SK-N-SH treated with all-trans-retinoic acid at 6 μM for 48 hours (cell line): ENCODE measurements at regions not wholly inside any gene's neighbourhood (a gene's known extent, or its start where the extent isn't known, plus 50 kb on each side); places are given as distances from the start of the nearest gene placed in this dataset.
A peak's percentile ranks its signal among the peaks of the same experiment; 100 is the strongest.

ENCODE experiments used
- ATAC-seq: fragments of 200-7000 bp; cut with Tn5 transposase; 3 replicates; pipeline ENCODE4 v1.9.1; 2020; ENCODE audit warnings: mild to moderate bottlenecking, moderate library complexity
- ARNTL ChIP-seq: fragments of 450-650 bp; formaldehyde crosslinking; IDR thresholded peaks from 2 replicates; pipeline ENCODE4 v1.5.0; 2020; ENCODE audit warnings: low read depth, mild to moderate bottlenecking, moderate library complexity, borderline replicate concordance
- BACH2 ChIP-seq: fragments of 250-450 bp; sonication (Bioruptor Pico); IDR thresholded peaks from 2 replicates; pipeline ENCODE4 v1.9.0; 2021; ENCODE audit warnings: mild to moderate bottlenecking, borderline replicate concordance
- CSDC2 ChIP-seq: fragments of 250-450 bp; sonication (Bioruptor Pico); IDR thresholded peaks from 2 replicates; pipeline ENCODE4 v1.5.0; 2020; ENCODE audit warnings: mild to moderate bottlenecking, moderate library complexity
- ESRRG ChIP-seq: fragments of 250-450 bp; sonication (Bioruptor Pico); IDR thresholded peaks from 2 replicates; pipeline ENCODE4 v1.6.1; 2021; ENCODE audit warnings: mild to moderate bottlenecking
- GLIS3 ChIP-seq: fragments of 250-450 bp; sonication (Bioruptor Pico); IDR thresholded peaks from 2 replicates; pipeline ENCODE4 v1.5.0; 2020; ENCODE audit warnings: mild to moderate bottlenecking, moderate library complexity
- ISL1 ChIP-seq: fragments of 250-450 bp; sonication (Bioruptor Pico); IDR thresholded peaks from 2 replicates; pipeline ENCODE4 v2.1.2; 2022; ENCODE audit warnings: mild to moderate bottlenecking, moderate library complexity
- OSR1 ChIP-seq: fragments of 250-450 bp; sonication (Bioruptor Pico); IDR thresholded peaks from 2 replicates; pipeline ENCODE4 v1.8.0; 2022; ENCODE audit warnings: moderate library complexity, mild to moderate bottlenecking, inconsistent platforms
- PPARA ChIP-seq: fragments of 250-450 bp; sonication (Bioruptor Pico); IDR thresholded peaks from 2 replicates; pipeline ENCODE4 v1.5.0; 2020; ENCODE audit warnings: mild to moderate bottlenecking, borderline replicate concordance
- SNAI2 ChIP-seq: fragments of 250-450 bp; sonication (Bioruptor Pico); IDR thresholded peaks from 2 replicates; pipeline ENCODE4 v1.5.0; 2020; ENCODE audit warnings: mild to moderate bottlenecking, moderate library complexity
- TCF4 ChIP-seq: fragments of 250-450 bp; sonication (Bioruptor Pico); IDR thresholded peaks from 2 replicates; pipeline ENCODE4 v1.8.0; 2021; ENCODE audit warnings: mild to moderate bottlenecking, moderate library complexity, borderline replicate concordance
- TOX ChIP-seq: fragments of 250-450 bp; sonication (Bioruptor Pico); IDR thresholded peaks from 2 replicates; pipeline ENCODE4 v1.8.0; 2021; ENCODE audit warnings: mild to moderate bottlenecking, moderate library complexity, borderline replicate concordance
- ZFP3 ChIP-seq: fragments of 250-450 bp; sonication (Bioruptor Pico); IDR thresholded peaks from 2 replicates; pipeline ENCODE4 v1.5.0; 2020; ENCODE audit warnings: mild to moderate bottlenecking, moderate library complexity
- ZFP30 ChIP-seq: fragments of 450-650 bp; formaldehyde crosslinking; IDR thresholded peaks from 2 replicates; pipeline ENCODE4 v1.5.0; 2022; ENCODE audit warnings: mild to moderate bottlenecking, moderate library complexity
- ZNF565 ChIP-seq: fragments of 450-650 bp; formaldehyde crosslinking; conservative IDR thresholded peaks from 2 replicates; pipeline ENCODE4 v1.5.0; 2020; ENCODE audit warnings: low read depth, mild to moderate bottlenecking, moderate library complexity
- ZNF70 ChIP-seq: fragments of 450-650 bp; formaldehyde crosslinking; IDR thresholded peaks from 2 replicates; pipeline ENCODE4 v1.5.0; 2020; ENCODE audit warnings: mild to moderate bottlenecking, moderate library complexity
- ZNF8 ChIP-seq: fragments of 450-650 bp; formaldehyde crosslinking; IDR thresholded peaks from 2 replicates; pipeline ENCODE4 v1.5.0; 2020; ENCODE audit warnings: mild to moderate bottlenecking, moderate library complexity
- TF ChIP-seq, protein P1 (sequence below): fragments of 250-450 bp; sonication (Bioruptor Pico); IDR thresholded peaks from 2 replicates; pipeline ENCODE4 v1.8.0; 2020; ENCODE audit warnings: mild to moderate bottlenecking, moderate library complexity, borderline replicate concordance
- TF ChIP-seq, protein P2 (sequence below): fragments of 250-450 bp; sonication (Bioruptor Pico); IDR thresholded peaks from 2 replicates; pipeline ENCODE4 v1.5.0; 2020; ENCODE audit warnings: mild to moderate bottlenecking, moderate library complexity
- TF ChIP-seq, protein P3 (sequence below): fragments of 250-450 bp; sonication (Bioruptor Pico); IDR thresholded peaks from 2 replicates; pipeline ENCODE4 v1.5.1; 2020; ENCODE audit warnings: low read depth, mild to moderate bottlenecking, moderate library complexity
- TF ChIP-seq, protein P4 (sequence below): fragments of 250-450 bp; sonication (Bioruptor Pico); IDR thresholded peaks from 2 replicates; pipeline ENCODE4 v1.5.1; 2021; ENCODE audit warnings: mild to moderate bottlenecking, moderate library complexity
- TF ChIP-seq, protein P5 (sequence below): fragments of 250-450 bp; sonication (Bioruptor Pico); IDR thresholded peaks from 2 replicates; pipeline ENCODE4 v1.8.0; 2021; ENCODE audit warnings: low read depth, mild to moderate bottlenecking, moderate library complexity, borderline replicate concordance

DNA sequence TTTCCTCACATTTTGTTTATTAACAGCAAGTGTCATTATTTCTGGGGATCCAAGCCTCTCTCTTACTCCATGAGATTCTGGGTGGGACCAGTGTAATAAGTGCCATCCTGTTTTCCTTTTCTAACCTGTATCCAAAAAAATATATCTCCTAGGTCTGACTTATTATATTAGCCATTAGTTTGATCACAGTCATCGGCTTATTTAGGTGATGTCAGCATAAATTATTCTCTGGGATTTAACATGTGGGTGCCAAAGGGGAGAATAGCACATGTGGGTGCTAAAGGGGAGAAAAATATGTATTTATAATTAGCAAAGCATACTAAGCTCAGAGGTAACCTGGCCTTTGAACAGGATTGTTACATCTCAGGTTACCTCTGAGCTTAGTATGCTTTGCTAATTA is 293.8 kb upstream of the SEMA3D start:
- TF ChIP-seq, protein P1, sequence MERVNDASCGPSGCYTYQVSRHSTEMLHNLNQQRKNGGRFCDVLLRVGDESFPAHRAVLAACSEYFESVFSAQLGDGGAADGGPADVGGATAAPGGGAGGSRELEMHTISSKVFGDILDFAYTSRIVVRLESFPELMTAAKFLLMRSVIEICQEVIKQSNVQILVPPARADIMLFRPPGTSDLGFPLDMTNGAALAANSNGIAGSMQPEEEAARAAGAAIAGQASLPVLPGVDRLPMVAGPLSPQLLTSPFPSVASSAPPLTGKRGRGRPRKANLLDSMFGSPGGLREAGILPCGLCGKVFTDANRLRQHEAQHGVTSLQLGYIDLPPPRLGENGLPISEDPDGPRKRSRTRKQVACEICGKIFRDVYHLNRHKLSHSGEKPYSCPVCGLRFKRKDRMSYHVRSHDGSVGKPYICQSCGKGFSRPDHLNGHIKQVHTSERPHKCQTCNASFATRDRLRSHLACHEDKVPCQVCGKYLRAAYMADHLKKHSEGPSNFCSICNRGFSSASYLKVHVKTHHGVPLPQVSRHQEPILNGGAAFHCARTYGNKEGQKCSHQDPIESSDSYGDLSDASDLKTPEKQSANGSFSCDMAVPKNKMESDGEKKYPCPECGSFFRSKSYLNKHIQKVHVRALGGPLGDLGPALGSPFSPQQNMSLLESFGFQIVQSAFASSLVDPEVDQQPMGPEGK (CRISPR knock-in tag) = no peak
- TF ChIP-seq OSR1 (CRISPR knock-in tag) = no peak
- TF ChIP-seq, protein P2, sequence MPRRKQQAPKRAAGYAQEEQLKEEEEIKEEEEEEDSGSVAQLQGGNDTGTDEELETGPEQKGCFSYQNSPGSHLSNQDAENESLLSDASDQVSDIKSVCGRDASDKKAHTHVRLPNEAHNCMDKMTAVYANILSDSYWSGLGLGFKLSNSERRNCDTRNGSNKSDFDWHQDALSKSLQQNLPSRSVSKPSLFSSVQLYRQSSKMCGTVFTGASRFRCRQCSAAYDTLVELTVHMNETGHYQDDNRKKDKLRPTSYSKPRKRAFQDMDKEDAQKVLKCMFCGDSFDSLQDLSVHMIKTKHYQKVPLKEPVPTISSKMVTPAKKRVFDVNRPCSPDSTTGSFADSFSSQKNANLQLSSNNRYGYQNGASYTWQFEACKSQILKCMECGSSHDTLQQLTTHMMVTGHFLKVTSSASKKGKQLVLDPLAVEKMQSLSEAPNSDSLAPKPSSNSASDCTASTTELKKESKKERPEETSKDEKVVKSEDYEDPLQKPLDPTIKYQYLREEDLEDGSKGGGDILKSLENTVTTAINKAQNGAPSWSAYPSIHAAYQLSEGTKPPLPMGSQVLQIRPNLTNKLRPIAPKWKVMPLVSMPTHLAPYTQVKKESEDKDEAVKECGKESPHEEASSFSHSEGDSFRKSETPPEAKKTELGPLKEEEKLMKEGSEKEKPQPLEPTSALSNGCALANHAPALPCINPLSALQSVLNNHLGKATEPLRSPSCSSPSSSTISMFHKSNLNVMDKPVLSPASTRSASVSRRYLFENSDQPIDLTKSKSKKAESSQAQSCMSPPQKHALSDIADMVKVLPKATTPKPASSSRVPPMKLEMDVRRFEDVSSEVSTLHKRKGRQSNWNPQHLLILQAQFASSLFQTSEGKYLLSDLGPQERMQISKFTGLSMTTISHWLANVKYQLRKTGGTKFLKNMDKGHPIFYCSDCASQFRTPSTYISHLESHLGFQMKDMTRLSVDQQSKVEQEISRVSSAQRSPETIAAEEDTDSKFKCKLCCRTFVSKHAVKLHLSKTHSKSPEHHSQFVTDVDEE (CRISPR knock-in tag) = no peak
- TF ChIP-seq GLIS3 (CRISPR knock-in tag) = no peak
- no peak for TF ChIP-seq BACH2 (CRISPR knock-in tag)
- TF ChIP-seq TCF4 (CRISPR knock-in tag) = no peak
- no peak for TF ChIP-seq ESRRG (CRISPR knock-in tag)
- no peak for TF ChIP-seq CSDC2 (CRISPR knock-in tag)
- TF ChIP-seq ZNF8 = no peak
- no peak for TF ChIP-seq PPARA (CRISPR knock-in tag)
- TF ChIP-seq ZNF565 (CRISPR knock-in tag) = no peak
- TF ChIP-seq ZFP3 (CRISPR knock-in tag) = no peak
- no peak for TF ChIP-seq SNAI2 (CRISPR knock-in tag)
- no peak for TF ChIP-seq ZFP30 (CRISPR knock-in tag)
- TF ChIP-seq TOX (CRISPR knock-in tag) = no peak
- TF ChIP-seq, protein P3, sequence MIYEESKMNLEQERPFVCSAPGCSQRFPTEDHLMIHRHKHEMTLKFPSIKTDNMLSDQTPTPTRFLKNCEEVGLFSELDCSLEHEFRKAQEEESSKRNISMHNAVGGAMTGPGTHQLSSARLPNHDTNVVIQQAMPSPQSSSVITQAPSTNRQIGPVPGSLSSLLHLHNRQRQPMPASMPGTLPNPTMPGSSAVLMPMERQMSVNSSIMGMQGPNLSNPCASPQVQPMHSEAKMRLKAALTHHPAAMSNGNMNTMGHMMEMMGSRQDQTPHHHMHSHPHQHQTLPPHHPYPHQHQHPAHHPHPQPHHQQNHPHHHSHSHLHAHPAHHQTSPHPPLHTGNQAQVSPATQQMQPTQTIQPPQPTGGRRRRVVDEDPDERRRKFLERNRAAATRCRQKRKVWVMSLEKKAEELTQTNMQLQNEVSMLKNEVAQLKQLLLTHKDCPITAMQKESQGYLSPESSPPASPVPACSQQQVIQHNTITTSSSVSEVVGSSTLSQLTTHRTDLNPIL = no peak
- TF ChIP-seq, all 23 proteins: peak for 0
- peak; percentile 38 for ATAC-seq

DNA sequence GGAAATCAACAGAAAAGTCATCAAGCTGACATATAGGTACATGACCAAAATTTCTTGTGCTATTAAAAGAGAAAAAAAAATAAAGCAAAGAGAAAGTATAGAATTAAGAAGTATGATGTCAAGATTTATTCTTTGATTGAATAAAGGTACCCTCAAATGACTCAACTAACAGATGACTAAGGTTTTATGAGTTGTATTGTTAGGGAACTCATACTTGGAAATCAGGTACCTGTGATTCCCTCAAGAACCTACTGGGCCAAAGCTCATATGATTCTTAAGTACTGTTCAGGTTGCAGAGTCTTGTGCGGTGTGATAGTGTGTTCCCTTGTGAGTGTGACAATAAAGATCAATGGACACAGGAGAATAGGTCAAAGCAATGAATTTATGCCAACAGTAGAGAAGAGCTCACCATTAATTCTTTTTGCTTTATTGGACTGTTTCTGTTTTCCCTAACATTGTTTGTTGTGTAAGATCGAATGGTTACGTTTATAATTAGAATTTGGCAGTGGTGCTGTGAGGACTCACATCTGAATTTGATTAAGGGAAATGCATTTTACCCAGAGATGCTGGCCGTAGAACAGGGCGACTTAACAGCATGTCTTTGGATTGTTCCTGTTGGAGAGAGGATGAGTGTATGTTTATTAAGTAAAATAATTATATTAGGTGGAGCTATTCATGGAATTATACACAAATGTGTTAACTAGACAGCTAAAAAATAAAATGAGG is 293.2 kb upstream of the SEMA3D start:
- TF ChIP-seq, protein P2 (CRISPR knock-in tag) = no peak
- no peak for TF ChIP-seq OSR1 (CRISPR knock-in tag)
- TF ChIP-seq BACH2 (CRISPR knock-in tag) = no peak
- no peak for TF ChIP-seq TCF4 (CRISPR knock-in tag)
- TF ChIP-seq ARNTL (CRISPR knock-in tag) = no peak
- no peak for TF ChIP-seq ZNF8
- TF ChIP-seq, protein P4, sequence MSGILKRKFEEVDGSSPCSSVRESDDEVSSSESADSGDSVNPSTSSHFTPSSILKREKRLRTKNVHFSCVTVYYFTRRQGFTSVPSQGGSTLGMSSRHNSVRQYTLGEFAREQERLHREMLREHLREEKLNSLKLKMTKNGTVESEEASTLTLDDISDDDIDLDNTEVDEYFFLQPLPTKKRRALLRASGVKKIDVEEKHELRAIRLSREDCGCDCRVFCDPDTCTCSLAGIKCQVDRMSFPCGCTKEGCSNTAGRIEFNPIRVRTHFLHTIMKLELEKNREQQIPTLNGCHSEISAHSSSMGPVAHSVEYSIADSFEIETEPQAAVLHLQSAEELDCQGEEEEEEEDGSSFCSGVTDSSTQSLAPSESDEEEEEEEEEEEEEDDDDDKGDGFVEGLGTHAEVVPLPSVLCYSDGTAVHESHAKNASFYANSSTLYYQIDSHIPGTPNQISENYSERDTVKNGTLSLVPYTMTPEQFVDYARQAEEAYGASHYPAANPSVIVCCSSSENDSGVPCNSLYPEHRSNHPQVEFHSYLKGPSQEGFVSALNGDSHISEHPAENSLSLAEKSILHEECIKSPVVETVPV (CRISPR knock-in tag) = 0 out of 2 replicates have a peak, but pooled peaks have one; percentile 36
- TF ChIP-seq CSDC2 (CRISPR knock-in tag) = no peak
- no peak for TF ChIP-seq ZNF70 (CRISPR knock-in tag)
- TF ChIP-seq, protein P3 = no peak
- peak; percentile 54 for TF ChIP-seq ISL1 (CRISPR knock-in tag)
- no peak for TF ChIP-seq SNAI2 (CRISPR knock-in tag)
- TF ChIP-seq, protein P5, sequence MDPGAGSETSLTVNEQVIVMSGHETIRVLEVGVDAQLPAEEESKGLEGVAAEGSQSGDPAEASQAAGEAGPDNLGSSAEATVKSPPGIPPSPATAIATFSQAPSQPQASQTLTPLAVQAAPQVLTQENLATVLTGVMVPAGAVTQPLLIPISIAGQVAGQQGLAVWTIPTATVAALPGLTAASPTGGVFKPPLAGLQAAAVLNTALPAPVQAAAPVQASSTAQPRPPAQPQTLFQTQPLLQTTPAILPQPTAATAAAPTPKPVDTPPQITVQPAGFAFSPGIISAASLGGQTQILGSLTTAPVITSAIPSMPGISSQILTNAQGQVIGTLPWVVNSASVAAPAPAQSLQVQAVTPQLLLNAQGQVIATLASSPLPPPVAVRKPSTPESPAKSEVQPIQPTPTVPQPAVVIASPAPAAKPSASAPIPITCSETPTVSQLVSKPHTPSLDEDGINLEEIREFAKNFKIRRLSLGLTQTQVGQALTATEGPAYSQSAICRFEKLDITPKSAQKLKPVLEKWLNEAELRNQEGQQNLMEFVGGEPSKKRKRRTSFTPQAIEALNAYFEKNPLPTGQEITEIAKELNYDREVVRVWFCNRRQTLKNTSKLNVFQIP (CRISPR knock-in tag) = no peak
- no peak for TF ChIP-seq ZFP3 (CRISPR knock-in tag)
- TF ChIP-seq, protein P1 (CRISPR knock-in tag) = no peak
- ATAC-seq = peak; percentile 83
